Right atrium auricular region (tissue), 2 donors: ENCODE measurements at regions not wholly inside any gene's neighbourhood (a gene's known extent, or its start where the extent isn't known, plus 50 kb on each side); places are given as distances from the start of the nearest gene placed in this dataset.
"Not testable (repeated sequence)": the region's sequence is repeated elsewhere in the genome, so short reads cannot be mapped to it uniquely, and the experiment has no call there.

Experiments used
- DNase-seq: peaks from one replicate; pipeline ENCODE4 v3.0.0-alpha.2; 2019; ENCODE audit warnings: low spot score
- H3K27ac ChIP-seq, 2 donors: fragments of 200-600 bp; sonication (generic); 1 replicate in 1 of 2; 2 replicates in 1 of 2; pipeline ENCODE4 v1.5.1; 2016 to 2019
- H3K27me3 ChIP-seq, 2 donors: fragments of 200-600 bp; sonication (generic); one replicate each; pipeline versions ENCODE4 v1.5.1 to v1.6.0; 2017 to 2019
- H3K36me3 ChIP-seq: fragments of 200-600 bp; sonication (generic); one replicate; pipeline ENCODE4 v1.5.1; 2016
- H3K4me1 ChIP-seq, 2 donors: fragments of 200-600 bp; sonication (generic); one replicate each; pipeline versions ENCODE4 v1.5.1 to v1.6.0; 2017 to 2019
- H3K4me3 ChIP-seq, 2 donors: fragments of 200-600 bp; sonication (generic); 1 replicate in 1 of 2; 2 replicates in 1 of 2; pipeline ENCODE4 v1.5.1; 2017 to 2019; ENCODE audit warnings: mild to moderate bottlenecking in 1 of 2, moderate library complexity in 1 of 2
- H3K9me3 ChIP-seq, 2 donors: fragments of 200-600 bp; sonication (generic); one replicate each; pipeline ENCODE4 v1.5.1; 2019
- CTCF ChIP-seq, 2 donors: fragments of 200-600 bp; sonication (generic); IDR thresholded peaks; one replicate each; pipeline ENCODE4 v1.5.1; 2019; ENCODE audit warnings: antibody characterized with exemption in 2 of 2

- no peaks in the 10 kb centered on the region for H3K36me3 ChIP-seq
- no peaks in the 10 kb centered on the region for H3K27me3 ChIP-seq
- no peak overlapping the region for H3K27ac ChIP-seq
- no peak for DNase-seq
- no peak overlapping the region for H3K4me3 ChIP-seq
- H3K4me1 ChIP-seq: peaks cover 0 to 15% of the 10 kb centered on the region in 2 donors
- TF ChIP-seq CTCF (IDR thresholded peaks at IDR 0.05): no peak
- H3K9me3 ChIP-seq: no peaks in the 10 kb centered on the region
Measured at GRCh38 chr7:55310287-55311025, 54.7 kb upstream of the LANCL2 start.

GRCh38 chr7:55311892-55312291 is 53.2 kb upstream of the LANCL2 start:
- H3K27me3 ChIP-seq, H3K27ac ChIP-seq, H3K9me3 ChIP-seq, DNase-seq, H3K4me3 ChIP-seq, H3K36me3 ChIP-seq: not testable (repeated sequence)
- H3K4me1 ChIP-seq: peaks cover 0 to 15% of the 10 kb centered on the region in 2 donors

GRCh38 chr7:55313671-55314070 is 51.5 kb upstream of the LANCL2 start:
- not testable (repeated sequence) for H3K4me1 ChIP-seq, H3K27ac ChIP-seq, H3K36me3 ChIP-seq, H3K27me3 ChIP-seq, H3K9me3 ChIP-seq, H3K4me3 ChIP-seq, DNase-seq

- no peak for TF ChIP-seq CTCF (IDR thresholded peaks at IDR 0.05)
- Histone ChIP-seq H3K27me3 (no peaks in the 10 kb centered on the region), H3K4me3 (no peak overlapping the region), H3K36me3 (no peaks in the 10 kb centered on the region), H3K4me1 (no peaks in the 10 kb centered on the region), H3K27ac (no peak overlapping the region), H3K9me3 (no peaks in the 10 kb centered on the region)
- no peak for DNase-seq
Measured at GRCh38 chr7:55314967-55315366, 50.2 kb upstream of the LANCL2 start.
